ENCODE measurements at regions not wholly inside any gene's neighbourhood (a gene's known extent, or its start where the extent isn't known, plus 50 kb on each side); places are given as distances from the start of the nearest gene placed in this dataset.

- no peaks in the 10 kb centered on the region for H3K9me3 ChIP-seq
- DNase-seq: no peak
- no peaks in the 10 kb centered on the region for H3K27me3 ChIP-seq
- TF ChIP-seq CTCF (IDR thresholded peaks at IDR 0.05; ENCODE audit: low read depth, low read length): no peak
- peaks cover 7% of the 10 kb centered on the region; the same call in 1 of the 2 replicates for H3K4me1 ChIP-seq
- H3K36me3 ChIP-seq: no peaks in the 10 kb centered on the region
- no peak overlapping the region for H3K4me3 ChIP-seq (ENCODE audit: low read depth, low read length)
These were observed 129.9 kb upstream of the TSC22D2 start for GRCh38 chr3:150278195-150278594.

GRCh38 chr3:150277444-150277843, 130.7 kb upstream of the TSC22D2 start:
- no peaks in the 10 kb centered on the region for H3K36me3 ChIP-seq
- TF ChIP-seq CTCF (IDR thresholded peaks at IDR 0.05; ENCODE audit: low read depth, low read length): no peak
- H3K4me1 ChIP-seq: peaks cover 9% of the 10 kb centered on the region

GRCh38 chr3:150275941-150276340, 132.2 kb upstream of the TSC22D2 start:
- Histone ChIP-seq H3K9me3 (no peaks in the 10 kb centered on the region), H3K4me3 (ENCODE audit: low read depth, low read length) (no peak overlapping the region), H3K36me3 (no peaks in the 10 kb centered on the region), H3K27me3 (no peaks in the 10 kb centered on the region), H3K4me1 (peaks cover 15% of the 10 kb centered on the region)
- no peak for TF ChIP-seq CTCF (IDR thresholded peaks at IDR 0.05; ENCODE audit: low read depth, low read length)
- no peak for DNase-seq

More at GRCh38 chr3:150277444-150277843, 130.7 kb upstream of the TSC22D2 start:
- H3K4me3 ChIP-seq (ENCODE audit: low read depth, low read length): no peak overlapping the region
- H3K27me3 ChIP-seq: no peaks in the 10 kb centered on the region
- no peak for DNase-seq
- H3K9me3 ChIP-seq: no peaks in the 10 kb centered on the region

GRCh38 chr3:150274372-150274771, 133.7 kb upstream of the TSC22D2 start:
- TF ChIP-seq CTCF (IDR thresholded peaks at IDR 0.05; ENCODE audit: low read depth, low read length): no peak
- H3K9me3 ChIP-seq: no peaks in the 10 kb centered on the region
- H3K27me3 ChIP-seq: no peaks in the 10 kb centered on the region
- peaks cover 14% of the 10 kb centered on the region for H3K4me1 ChIP-seq
- DNase-seq: no peak
- no peaks in the 10 kb centered on the region for H3K36me3 ChIP-seq
- no peak overlapping the region for H3K4me3 ChIP-seq (ENCODE audit: low read depth, low read length)

- Histone ChIP-seq H3K36me3 (no peaks in the 10 kb centered on the region), H3K9me3 (no peaks in the 10 kb centered on the region), H3K27me3 (no peaks in the 10 kb centered on the region), H3K4me1 (peaks cover 10% of the 10 kb centered on the region), H3K4me3 (ENCODE audit: low read depth, low read length) (no peak overlapping the region)
- TF ChIP-seq CTCF (IDR thresholded peaks at IDR 0.05; ENCODE audit: low read depth, low read length): no peak
- no peak for DNase-seq
These were observed 134.7 kb upstream of the TSC22D2 start for GRCh38 chr3:150273396-150273795.

GRCh38 chr3:150271591-150271960, 136.5 kb upstream of the TSC22D2 start:
- H3K4me3 ChIP-seq (ENCODE audit: low read depth, low read length): no peak overlapping the region
- H3K27me3 ChIP-seq: no peaks in the 10 kb centered on the region
- no peaks in the 10 kb centered on the region for H3K9me3 ChIP-seq
- H3K36me3 ChIP-seq: no peaks in the 10 kb centered on the region
- TF ChIP-seq CTCF (IDR thresholded peaks at IDR 0.05; ENCODE audit: low read depth, low read length): no peak
- no peak for DNase-seq
- H3K4me1 ChIP-seq: peaks cover 10% of the 10 kb centered on the region

All from BE2C (cell line).